Naive thymus-derived CD4-positive, alpha-beta T cell (primary cell): ENCODE measurements at regions not wholly inside any gene's neighbourhood (a gene's known extent, or its start where the extent isn't known, plus 50 kb on each side); places are given as distances from the start of the nearest gene placed in this dataset.

Experiments used
- ATAC-seq: fragments of 150-1000 bp; cut with Tn5 transposase; 2 replicates; pipeline ENCODE4 v1.10.0; 2021; ENCODE audit warnings: mild to moderate bottlenecking, moderate library complexity
- CTCF ChIA-PET: fragments of 350-600 bp; sonication (Branson Sonifier 250); formaldehyde crosslinking; loops from one replicate; lab custom pipeline; 2021; ENCODE audit warnings: antibody characterized with exemption; lab: Charles Lee
- POLR2A ChIA-PET: fragments of 350-600 bp; sonication (Branson Sonifier 250); formaldehyde crosslinking; loops from one replicate; lab custom pipeline; 2021; ENCODE audit warnings: antibody characterized with exemption, inconsistent platforms; lab: Charles Lee
- DNase-seq, 9 donors: peaks; one replicate each; pipeline versions ENCODE4 v3.0.0 to v3.0.0-alpha.2; 2020 to 2022; ENCODE audit warnings: mixed read lengths in 1 of 9
- H3K27ac ChIP-seq: one replicate; pipeline ENCODE4 v1.7.0; 2013; ENCODE audit warnings: mild to moderate bottlenecking, low read depth, low read length, moderate library complexity
- H3K27me3 ChIP-seq, 2 donors: one replicate each; pipeline ENCODE4 v1.7.0; 2013; ENCODE audit warnings: low read length in 2 of 2, mild to moderate bottlenecking in 2 of 2, moderate library complexity in 2 of 2; ENCODE audit not compliant: control insufficient read depth in 2 of 2, insufficient read depth in 2 of 2
- H3K36me3 ChIP-seq, 3 experiments: 1 replicate in 2 of 3; 2 replicates in 1 of 3; pipeline ENCODE4 v1.7.0; 2013; ENCODE audit warnings: low read length in 3 of 3, mild to moderate bottlenecking in 3 of 3, moderate library complexity in 1 of 3; ENCODE audit not compliant: insufficient read depth in 3 of 3, control insufficient read depth in 2 of 3
- H3K4me1 ChIP-seq, 2 donors: one replicate each; pipeline ENCODE4 v1.7.0; 2013; ENCODE audit warnings: low read length in 2 of 2, mild to moderate bottlenecking in 2 of 2, moderate library complexity in 1 of 2; ENCODE audit not compliant: control insufficient read depth in 2 of 2, insufficient read depth in 2 of 2
- H3K4me3 ChIP-seq: 2 replicates; pipeline ENCODE4 v1.7.0; 2013; ENCODE audit warnings: mild to moderate bottlenecking, low read length
- H3K9me3 ChIP-seq, 3 experiments: 1 replicate in 2 of 3; 2 replicates in 1 of 3; pipeline ENCODE4 v1.7.0; 2013; ENCODE audit warnings: low read length in 3 of 3; ENCODE audit not compliant: control insufficient read depth in 2 of 3
- H3K27ac Mint-ChIP-seq, 9 donors: one replicate each; pipeline ENCODE4 v1.8.0; 2020 to 2022; ENCODE audit warnings: mixed read lengths in 9 of 9, mild to moderate bottlenecking in 8 of 9, moderate library complexity in 5 of 9, inconsistent platforms in 2 of 9
- H3K27me3 Mint-ChIP-seq, 5 donors: one replicate each; pipeline ENCODE4 v1.8.0; 2021 to 2022; ENCODE audit warnings: mixed read lengths in 5 of 5, mild to moderate bottlenecking in 1 of 5
- H3K36me3 Mint-ChIP-seq, 5 donors: one replicate each; pipeline ENCODE4 v1.8.0; 2020 to 2022; ENCODE audit warnings: mixed read lengths in 5 of 5, mild to moderate bottlenecking in 3 of 5, inconsistent platforms in 1 of 5
- H3K4me1 Mint-ChIP-seq, 7 donors: one replicate each; pipeline ENCODE4 v1.8.0; 2020 to 2022; ENCODE audit warnings: mixed read lengths in 7 of 7, mild to moderate bottlenecking in 3 of 7, inconsistent platforms in 1 of 7
- H3K4me3 Mint-ChIP-seq, 10 donors: one replicate each; pipeline ENCODE4 v1.8.0; 2020 to 2022; ENCODE audit warnings: mild to moderate bottlenecking in 10 of 10, mixed read lengths in 10 of 10, moderate library complexity in 6 of 10, inconsistent platforms in 2 of 10
- H3K9me3 Mint-ChIP-seq, 11 donors: one replicate each; pipeline ENCODE4 v1.8.0; 2020 to 2022; ENCODE audit warnings: mixed read lengths in 11 of 11, mild to moderate bottlenecking in 4 of 11, inconsistent platforms in 1 of 11, moderate library complexity in 1 of 11
- intact Hi-C, 2 donors: fragments of 100-400 bp; cut with micrococcal nuclease; formaldehyde crosslinking; loops; one replicate each; pipeline ENCODE4 v1.15.1; 2023

DNA sequence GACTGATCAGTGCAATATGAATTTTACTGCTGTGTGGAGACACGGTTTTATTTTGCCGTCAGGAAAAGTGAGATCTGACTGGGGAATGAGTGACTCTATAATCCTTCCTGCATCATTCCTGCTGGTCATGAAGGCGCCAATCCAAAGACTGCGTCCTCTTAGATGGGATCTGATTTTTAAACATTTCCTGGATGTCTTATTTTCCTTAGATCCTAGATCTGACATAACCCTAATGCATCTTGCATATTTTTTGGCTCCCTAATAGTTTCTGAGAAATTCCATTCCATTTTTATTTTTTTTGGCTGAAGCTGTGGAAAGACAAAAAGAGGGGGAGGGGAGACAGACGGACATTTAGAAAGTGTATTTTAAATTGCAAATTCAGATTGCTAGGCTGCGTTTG lies 454.9 kb upstream of the FAT1 start:
- Histone ChIP-seq H3K36me3 (no peaks in the 10 kb centered on the region), H3K4me3 (no peak overlapping the region), H3K27ac (no peak overlapping the region), H3K9me3 (no peaks in the 10 kb centered on the region), H3K4me1 (no peaks in the 10 kb centered on the region), H3K27me3 (no peaks in the 10 kb centered on the region)
- intact Hi-C loops, result no loop called here
- peaks cover 0 to 15% (median 6%) of the 10 kb centered on the region in 11 donors for H3K9me3 Mint-ChIP-seq
- H3K27ac Mint-ChIP-seq, result no peak overlapping the region
- ATAC-seq (no peak), DNase-seq (no peak)
- H3K4me1 Mint-ChIP-seq, result no peaks in the 10 kb centered on the region
- no peaks in the 10 kb centered on the region for H3K36me3 Mint-ChIP-seq
- peaks cover 0 to 5% (median 0%) of the 10 kb centered on the region in 5 donors for H3K27me3 Mint-ChIP-seq
- ChIA-PET CTCF (no interaction called here), POLR2A (interaction anchor here (0.7 kb wide), 1 partner anchor 20 kb away, joined by 3 read pairs; no protein-coding TSS in a partner anchor)
- no peak overlapping the region for H3K4me3 Mint-ChIP-seq

DNA sequence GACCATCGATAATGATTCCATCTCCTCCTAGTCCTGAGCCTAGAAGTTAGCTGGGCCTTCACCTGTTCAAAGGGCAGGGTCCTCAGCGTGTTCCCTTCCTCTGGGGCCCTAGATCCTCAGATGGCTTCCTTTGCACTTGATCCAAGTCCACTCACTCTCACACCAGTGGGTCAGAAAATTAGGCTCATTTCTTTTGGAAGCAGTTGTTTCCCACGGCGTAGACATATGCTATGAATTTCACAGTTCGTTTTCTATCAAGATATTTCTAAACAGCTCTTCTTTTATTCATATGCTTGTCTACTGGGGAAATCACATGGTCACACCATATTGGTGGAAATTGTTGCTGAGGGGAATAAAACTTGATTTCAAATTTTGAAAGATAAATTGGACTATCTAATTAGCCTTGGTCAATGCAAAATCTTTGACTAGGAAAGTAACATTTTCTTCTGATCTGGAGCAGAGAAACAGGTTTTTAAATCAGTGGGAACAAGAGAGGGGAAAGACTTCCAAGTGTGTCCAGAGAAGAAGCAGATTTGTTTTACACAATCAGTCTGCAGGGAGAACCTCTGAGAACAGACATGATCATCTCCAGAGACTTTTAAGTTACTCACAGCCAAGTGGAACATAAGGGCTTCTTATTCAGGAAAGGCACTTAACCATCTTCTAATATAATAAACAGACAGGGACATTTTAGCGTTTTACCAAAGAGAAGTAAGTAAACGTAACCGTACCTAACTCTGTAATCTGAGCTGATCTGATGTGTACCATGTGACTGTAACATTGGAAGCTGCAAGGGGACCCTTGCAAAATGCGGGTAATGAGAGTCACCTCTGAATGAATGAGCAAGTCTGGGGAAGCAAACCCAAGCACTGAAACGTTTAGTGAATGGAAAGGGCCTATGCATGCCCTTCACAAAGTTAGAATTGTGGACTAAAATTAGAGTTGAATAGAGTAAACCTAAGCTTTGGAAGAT lies 455.7 kb upstream of the FAT1 start:
- ATAC-seq (no peak), DNase-seq (no peak)
- no peak overlapping the region for H3K4me3 Mint-ChIP-seq
- ChIA-PET POLR2A (no interaction called here), CTCF (no interaction called here)
- no peaks in the 10 kb centered on the region for H3K4me1 ChIP-seq
- no peak overlapping the region for H3K27ac ChIP-seq
- no peak overlapping the region for H3K27ac Mint-ChIP-seq
- no peak overlapping the region for H3K4me3 ChIP-seq
- H3K9me3 ChIP-seq, result no peaks in the 10 kb centered on the region
- intact Hi-C loops, result no loop called here
- no peaks in the 10 kb centered on the region for H3K27me3 ChIP-seq
- H3K27me3 Mint-ChIP-seq, result no peaks in the 10 kb centered on the region
- H3K9me3 Mint-ChIP-seq, result peaks cover 0 to 9% (median 2%) of the 10 kb centered on the region in 11 donors
- no peaks in the 10 kb centered on the region for H3K36me3 ChIP-seq
- H3K36me3 Mint-ChIP-seq, result no peaks in the 10 kb centered on the region
- no peaks in the 10 kb centered on the region for H3K4me1 Mint-ChIP-seq

DNA sequence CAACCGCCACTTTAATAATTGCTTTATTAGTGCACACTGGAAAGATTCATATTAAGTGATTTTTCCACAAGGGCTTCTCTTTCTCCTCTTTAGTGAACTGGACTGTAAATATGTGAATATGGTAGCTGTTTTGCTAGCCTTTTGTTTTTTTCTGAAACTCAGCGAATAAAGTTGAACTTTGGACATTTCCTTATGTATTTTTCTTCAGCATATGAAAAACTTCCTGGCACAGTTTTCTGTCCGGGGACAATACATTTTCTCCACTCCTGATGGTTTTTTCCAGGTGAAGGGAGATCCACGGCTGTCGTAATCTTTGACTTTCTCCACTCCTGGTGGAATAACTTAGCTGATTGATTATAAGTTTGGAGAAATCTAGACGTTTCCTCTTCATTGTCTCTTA lies 457.4 kb upstream of the FAT1 start:
- ATAC-seq (no peak), DNase-seq (no peak)
- Histone ChIP-seq H3K27me3 (no peaks in the 10 kb centered on the region), H3K9me3 (no peaks in the 10 kb centered on the region), H3K36me3 (no peaks in the 10 kb centered on the region), H3K27ac (no peak overlapping the region), H3K4me3 (no peak overlapping the region), H3K4me1 (no peaks in the 10 kb centered on the region)
- peaks cover 0 to 8% (median 2%) of the 10 kb centered on the region in 11 donors for H3K9me3 Mint-ChIP-seq
- H3K27ac Mint-ChIP-seq, result no peak overlapping the region
- H3K4me1 Mint-ChIP-seq, result no peaks in the 10 kb centered on the region
- H3K36me3 Mint-ChIP-seq, result no peaks in the 10 kb centered on the region
- CTCF ChIA-PET, result no interaction called here
- intact Hi-C loops, result no loop called here
- no peaks in the 10 kb centered on the region for H3K27me3 Mint-ChIP-seq
- no peak overlapping the region for H3K4me3 Mint-ChIP-seq
- POLR2A ChIA-PET, result no interaction called here

DNA sequence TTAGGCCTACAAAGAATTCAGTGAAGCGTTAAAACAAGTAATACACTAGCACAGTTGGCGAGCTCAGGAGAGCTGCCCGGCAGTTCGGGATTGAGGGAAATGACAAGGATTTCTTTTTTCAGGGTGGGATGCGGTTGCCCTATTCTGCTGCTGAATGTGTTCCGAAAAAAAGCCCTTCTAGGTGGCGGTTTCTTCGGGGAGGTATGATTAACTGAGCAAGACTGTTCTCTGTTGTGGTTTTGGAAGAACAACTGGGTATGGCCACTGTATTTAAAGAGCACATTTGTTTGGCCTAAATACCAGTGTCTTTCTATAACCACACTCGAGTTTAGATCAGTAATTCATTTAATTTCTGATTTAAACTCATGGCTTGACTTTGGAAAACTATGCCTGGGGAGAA lies 459.7 kb upstream of the FAT1 start:
- DNase-seq, result no peak
- no peak overlapping the region for H3K27ac ChIP-seq
- H3K36me3 ChIP-seq, result no peaks in the 10 kb centered on the region
- no peaks in the 10 kb centered on the region for H3K27me3 ChIP-seq
- no peaks in the 10 kb centered on the region for H3K4me1 ChIP-seq
- H3K27me3 Mint-ChIP-seq, result peaks cover 0 to 3% (median 0%) of the 10 kb centered on the region in 5 donors
- POLR2A ChIA-PET, result no interaction called here
- no peaks in the 10 kb centered on the region for H3K9me3 ChIP-seq
- no peak overlapping the region for H3K4me3 Mint-ChIP-seq
- no peak overlapping the region for H3K4me3 ChIP-seq
- intact Hi-C loops, result no loop called here
- CTCF ChIA-PET, result no interaction called here
- ATAC-seq, result no peak
- H3K9me3 Mint-ChIP-seq, result peaks cover 0 to 8% (median 5%) of the 10 kb centered on the region in 11 donors
- no peak overlapping the region for H3K27ac Mint-ChIP-seq
- H3K4me1 Mint-ChIP-seq, result no peaks in the 10 kb centered on the region
- no peaks in the 10 kb centered on the region for H3K36me3 Mint-ChIP-seq

DNA sequence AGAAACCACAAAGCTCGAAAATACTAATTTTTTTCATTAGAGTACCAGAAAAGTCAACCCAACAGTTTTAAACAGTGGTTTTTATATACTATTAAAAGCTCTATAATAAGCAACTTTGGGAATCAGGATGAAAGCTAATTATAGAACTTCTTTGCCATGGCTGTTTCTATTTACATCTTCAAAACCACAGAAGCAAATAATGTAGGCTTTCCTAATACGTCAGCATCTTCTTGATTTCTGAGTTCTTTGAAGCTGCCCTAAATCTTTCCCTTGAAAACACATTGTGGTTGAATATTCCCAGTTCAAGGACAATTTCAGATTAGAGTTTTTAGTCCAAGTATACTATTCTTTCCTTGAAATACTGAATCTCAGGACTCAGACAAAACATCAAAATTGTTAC lies 460.2 kb upstream of the FAT1 start:
- Histone ChIP-seq H3K4me3 (no peak overlapping the region), H3K36me3 (no peaks in the 10 kb centered on the region), H3K4me1 (no peaks in the 10 kb centered on the region), H3K9me3 (no peaks in the 10 kb centered on the region), H3K27ac (no peak overlapping the region), H3K27me3 (no peaks in the 10 kb centered on the region)
- ChIA-PET POLR2A (no interaction called here), CTCF (no interaction called here)
- ATAC-seq (no peak), DNase-seq (no peak)
- Mint-ChIP-seq H3K36me3 (no peaks in the 10 kb centered on the region), H3K9me3 (peaks cover 0 to 8% (median 5%) of the 10 kb centered on the region in 11 donors), H3K27me3 (peaks cover 0 to 3% (median 0%) of the 10 kb centered on the region in 5 donors), H3K27ac (no peak overlapping the region), H3K4me3 (no peak overlapping the region), H3K4me1 (no peaks in the 10 kb centered on the region)
- intact Hi-C loops, result no loop called here

DNA sequence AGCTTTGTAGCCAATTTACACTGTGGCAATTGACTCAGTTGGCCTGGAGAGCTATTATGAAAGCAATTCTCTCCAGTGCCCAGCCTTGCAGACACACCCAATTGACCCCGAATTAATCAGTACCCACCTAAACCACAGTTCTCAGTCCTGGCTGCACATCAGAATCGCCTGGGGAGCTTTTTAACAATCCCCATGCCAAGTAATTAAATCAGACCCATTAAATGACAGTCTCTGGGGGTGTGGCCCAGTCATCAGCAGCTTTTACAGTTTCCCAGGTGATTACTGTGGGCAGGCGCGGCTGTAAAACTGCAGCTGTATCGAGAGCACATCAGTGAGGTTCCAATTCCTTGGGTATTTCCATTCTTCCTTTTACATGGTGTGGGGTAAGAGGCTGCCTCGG lies 460.9 kb upstream of the FAT1 start:
- peaks cover 0 to 8% (median 2%) of the 10 kb centered on the region in 11 donors for H3K9me3 Mint-ChIP-seq
- no peaks in the 10 kb centered on the region for H3K4me1 Mint-ChIP-seq
- Histone ChIP-seq H3K4me1 (no peaks in the 10 kb centered on the region), H3K27ac (no peak overlapping the region), H3K27me3 (no peaks in the 10 kb centered on the region), H3K4me3 (no peak overlapping the region), H3K9me3 (no peaks in the 10 kb centered on the region), H3K36me3 (no peaks in the 10 kb centered on the region)
- ChIA-PET POLR2A (no interaction called here), CTCF (no interaction called here)
- H3K4me3 Mint-ChIP-seq, result no peak overlapping the region
- H3K27me3 Mint-ChIP-seq, result peaks cover 0 to 3% (median 0%) of the 10 kb centered on the region in 5 donors
- intact Hi-C loops, result no loop called here
- no peak for DNase-seq
- no peak overlapping the region for H3K27ac Mint-ChIP-seq
- ATAC-seq, result no peak
- no peaks in the 10 kb centered on the region for H3K36me3 Mint-ChIP-seq

DNA sequence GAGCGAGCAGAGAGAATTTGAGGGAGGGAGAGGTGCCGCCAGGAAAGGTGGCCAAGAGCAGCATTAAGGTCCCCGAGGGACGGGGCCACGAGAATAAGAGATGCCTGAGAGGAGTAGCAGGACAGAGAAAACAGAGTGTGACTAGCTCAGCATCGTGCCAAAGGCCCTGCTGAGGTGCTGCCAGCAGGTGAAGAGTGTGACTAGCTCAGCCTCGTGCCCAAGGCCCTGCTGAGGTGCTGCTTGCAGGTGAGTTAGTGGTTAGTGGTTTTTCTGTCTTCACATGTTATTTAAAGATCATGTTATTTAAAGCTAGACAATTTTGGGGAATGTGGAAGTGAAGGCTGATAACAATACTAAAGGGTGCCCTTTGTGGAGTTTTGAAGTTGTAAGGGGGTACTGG lies 464.5 kb upstream of the FAT1 start:
- no peaks in the 10 kb centered on the region for H3K36me3 ChIP-seq
- ATAC-seq, result no peak
- Mint-ChIP-seq H3K9me3 (peaks cover 0 to 10% (median 6%) of the 10 kb centered on the region in 11 donors), H3K4me1 (no peaks in the 10 kb centered on the region), H3K36me3 (no peaks in the 10 kb centered on the region), H3K4me3 (no peak overlapping the region), H3K27ac (no peak overlapping the region), H3K27me3 (peaks cover 0 to 3% (median 0%) of the 10 kb centered on the region in 5 donors)
- ChIA-PET POLR2A (no interaction called here), CTCF (interaction anchor here (0.5 kb wide), 1 partner anchor 1598 kb away, joined by 5 read pairs; no protein-coding TSS in a partner anchor)
- no peaks in the 10 kb centered on the region for H3K4me1 ChIP-seq
- intact Hi-C loops, result no loop called here
- H3K9me3 ChIP-seq, result no peaks in the 10 kb centered on the region
- no peak overlapping the region for H3K27ac ChIP-seq
- H3K27me3 ChIP-seq, result no peaks in the 10 kb centered on the region
- H3K4me3 ChIP-seq, result no peak overlapping the region
- no peak for DNase-seq
